Natural killer cell treated with Interleukin-12 subunit alpha and Interleukin-12 subunit beta and Interleukin-15 and Interleukin-18, amount 100 ng/mL, for 72 hours (primary cell): ENCODE measurements at regions not wholly inside any gene's neighbourhood (a gene's known extent, or its start where the extent isn't known, plus 50 kb on each side); places are given as distances from the start of the nearest gene placed in this dataset.

ENCODE experiments used
- ATAC-seq, 2 donors: fragments of 150-1000 bp; cut with Tn5 transposase in 1 of 2; sonication (Bioruptor Pico), chemical (Tn5 transposase) in 1 of 2; 2 replicates each; pipeline ENCODE4 v1.10.0; 2021
- DNase-seq: peaks from one replicate; pipeline ENCODE4 v3.0.0; 2022; ENCODE audit warnings: low spot score
- H3K27ac Mint-ChIP-seq, 2 donors: 1 replicate in 1 of 2; 2 replicates in 1 of 2; pipeline ENCODE4 v1.8.0; 2022; ENCODE audit warnings: mixed read lengths in 2 of 2, mild to moderate bottlenecking in 1 of 2, moderate library complexity in 1 of 2
- H3K27me3 Mint-ChIP-seq, 2 donors: 1 replicate in 1 of 2; 2 replicates in 1 of 2; pipeline ENCODE4 v1.8.0; 2022; ENCODE audit warnings: mixed read lengths in 2 of 2
- H3K36me3 Mint-ChIP-seq: one replicate; pipeline ENCODE4 v1.8.0; 2022; ENCODE audit warnings: mixed read lengths
- H3K4me1 Mint-ChIP-seq, 2 donors: 1 replicate in 1 of 2; 2 replicates in 1 of 2; pipeline ENCODE4 v1.8.0; 2022; ENCODE audit warnings: low read depth in 2 of 2, mixed read lengths in 2 of 2, mild to moderate bottlenecking in 1 of 2
- H3K4me3 Mint-ChIP-seq: one replicate; pipeline ENCODE4 v1.8.0; 2022; ENCODE audit warnings: mixed read lengths
- H3K9me3 Mint-ChIP-seq: 2 replicates; pipeline ENCODE4 v1.8.0; 2022; ENCODE audit warnings: mixed read lengths

- Mint-ChIP-seq H3K9me3 (no peaks in the 10 kb centered on the region), H3K36me3 (no peaks in the 10 kb centered on the region), H3K27me3 (no peaks in the 10 kb centered on the region), H3K27ac (no peak overlapping the region), H3K4me1 (no peaks in the 10 kb centered on the region), H3K4me3 (no peak overlapping the region)
- ATAC-seq, result no peak
- DNase-seq, result no peak
These were observed 278.0 kb upstream of the TBL1XR1 start for GRCh38 chr3:177475356-177475665.

GRCh38 chr3:177476495-177476894, 279.2 kb upstream of the TBL1XR1 start:
- ATAC-seq, result no peak
- H3K27me3 Mint-ChIP-seq, result no peaks in the 10 kb centered on the region
- no peak overlapping the region for H3K27ac Mint-ChIP-seq
- peaks cover 0 to 2% of the 10 kb centered on the region in 2 donors for H3K4me1 Mint-ChIP-seq
- no peaks in the 10 kb centered on the region for H3K36me3 Mint-ChIP-seq
- H3K4me3 Mint-ChIP-seq, result no peak overlapping the region
- no peak for DNase-seq
- H3K9me3 Mint-ChIP-seq, result no peaks in the 10 kb centered on the region

- ATAC-seq, result peak in 1 of 2 donors; percentile 49
These were observed 279.7 kb upstream of the TBL1XR1 start for GRCh38 chr3:177476921-177477435.

GRCh38 chr3:177478170-177478867, 281.0 kb upstream of the TBL1XR1 start:
- H3K27me3 Mint-ChIP-seq, result no peaks in the 10 kb centered on the region
- DNase-seq (no peak), ATAC-seq (no peak)
- no peaks in the 10 kb centered on the region for H3K36me3 Mint-ChIP-seq
- no peak overlapping the region for H3K27ac Mint-ChIP-seq
- H3K9me3 Mint-ChIP-seq, result no peaks in the 10 kb centered on the region
- H3K4me3 Mint-ChIP-seq, result no peak overlapping the region
- H3K4me1 Mint-ChIP-seq, result peaks cover 0 to 2% of the 10 kb centered on the region in 2 donors

More at GRCh38 chr3:177476921-177477435, 279.7 kb upstream of the TBL1XR1 start:
- H3K27ac Mint-ChIP-seq, result no peak overlapping the region
- no peak overlapping the region for H3K4me3 Mint-ChIP-seq
- no peak for DNase-seq
- no peaks in the 10 kb centered on the region for H3K36me3 Mint-ChIP-seq
- peaks cover 0 to 2% of the 10 kb centered on the region in 2 donors for H3K4me1 Mint-ChIP-seq
- no peaks in the 10 kb centered on the region for H3K27me3 Mint-ChIP-seq
- no peaks in the 10 kb centered on the region for H3K9me3 Mint-ChIP-seq

- ATAC-seq (no peak), DNase-seq (no peak)
- Mint-ChIP-seq H3K9me3 (no peaks in the 10 kb centered on the region), H3K4me1 (peaks cover 0 to 2% of the 10 kb centered on the region in 2 donors), H3K36me3 (no peaks in the 10 kb centered on the region), H3K4me3 (no peak overlapping the region), H3K27ac (no peak overlapping the region), H3K27me3 (no peaks in the 10 kb centered on the region)
These were observed 282.3 kb upstream of the TBL1XR1 start for GRCh38 chr3:177479630-177480029.

- no peak for DNase-seq
- no peak for ATAC-seq
- Mint-ChIP-seq H3K4me1 (peaks cover 0 to 2% of the 10 kb centered on the region in 2 donors), H3K36me3 (no peaks in the 10 kb centered on the region), H3K4me3 (no peak overlapping the region), H3K27ac (no peak overlapping the region), H3K9me3 (no peaks in the 10 kb centered on the region), H3K27me3 (no peaks in the 10 kb centered on the region)
These were observed 284.0 kb upstream of the TBL1XR1 start for GRCh38 chr3:177481329-177481728.

GRCh38 chr3:177482048-177482691, 284.9 kb upstream of the TBL1XR1 start:
- no peak for ATAC-seq
- Mint-ChIP-seq H3K27ac (no peak overlapping the region), H3K9me3 (no peaks in the 10 kb centered on the region), H3K36me3 (no peaks in the 10 kb centered on the region), H3K4me3 (no peak overlapping the region), H3K4me1 (peaks cover 0 to 2% of the 10 kb centered on the region in 2 donors), H3K27me3 (no peaks in the 10 kb centered on the region)
- no peak for DNase-seq

- H3K27me3 Mint-ChIP-seq, result no peaks in the 10 kb centered on the region
- no peak for DNase-seq
- H3K4me1 Mint-ChIP-seq, result peaks cover 4 to 7% of the 10 kb centered on the region in 2 donors
- no peak overlapping the region for H3K27ac Mint-ChIP-seq
- no peaks in the 10 kb centered on the region for H3K36me3 Mint-ChIP-seq
- ATAC-seq, result no peak
- no peak overlapping the region for H3K4me3 Mint-ChIP-seq
- no peaks in the 10 kb centered on the region for H3K9me3 Mint-ChIP-seq
These were observed 286.1 kb upstream of the TBL1XR1 start for GRCh38 chr3:177483182-177483967.

- ATAC-seq (no peak), DNase-seq (no peak)
- Mint-ChIP-seq H3K4me1 (peaks cover 13% of the 10 kb centered on the region in 2 donors), H3K36me3 (no peaks in the 10 kb centered on the region), H3K27ac (no peak overlapping the region), H3K9me3 (no peaks in the 10 kb centered on the region), H3K4me3 (no peak overlapping the region), H3K27me3 (no peaks in the 10 kb centered on the region)
These were observed 286.9 kb upstream of the TBL1XR1 start for GRCh38 chr3:177484206-177484605.

GRCh38 chr3:177484926-177485325, 287.6 kb upstream of the TBL1XR1 start:
- Mint-ChIP-seq H3K4me1 (peaks cover 13 to 14% of the 10 kb centered on the region in 2 donors), H3K9me3 (no peaks in the 10 kb centered on the region), H3K27ac (no peak overlapping the region), H3K36me3 (no peaks in the 10 kb centered on the region), H3K4me3 (no peak overlapping the region), H3K27me3 (no peaks in the 10 kb centered on the region)
- DNase-seq (no peak), ATAC-seq (no peak)

- H3K36me3 Mint-ChIP-seq, result no peaks in the 10 kb centered on the region
- H3K27ac Mint-ChIP-seq, result no peak overlapping the region
- H3K4me1 Mint-ChIP-seq, result peaks cover 13 to 15% of the 10 kb centered on the region in 2 donors
- H3K4me3 Mint-ChIP-seq, result no peak overlapping the region
- H3K27me3 Mint-ChIP-seq, result peaks cover 0 to 3% of the 10 kb centered on the region in 2 donors
- DNase-seq (no peak), ATAC-seq (no peak)
- H3K9me3 Mint-ChIP-seq, result no peaks in the 10 kb centered on the region
These were observed 290.4 kb upstream of the TBL1XR1 start for GRCh38 chr3:177487635-177488186.

GRCh38 chr3:177488740-177489139, 291.5 kb upstream of the TBL1XR1 start:
- Mint-ChIP-seq H3K27ac (peak overlapping the region in 1 of 2 donors; percentile 7), H3K4me3 (no peak overlapping the region), H3K4me1 (peaks cover 13 to 15% of the 10 kb centered on the region in 2 donors), H3K9me3 (no peaks in the 10 kb centered on the region), H3K36me3 (no peaks in the 10 kb centered on the region), H3K27me3 (peaks cover 0 to 3% of the 10 kb centered on the region in 2 donors)
- ATAC-seq, result no peak
- DNase-seq, result no peak

GRCh38 chr3:177490626-177491025, 293.3 kb upstream of the TBL1XR1 start:
- H3K9me3 Mint-ChIP-seq, result no peaks in the 10 kb centered on the region
- ATAC-seq (no peak), DNase-seq (no peak)
- no peak overlapping the region for H3K27ac Mint-ChIP-seq
- H3K27me3 Mint-ChIP-seq, result peaks cover 0 to 3% of the 10 kb centered on the region in 2 donors
- peaks cover 13 to 15% of the 10 kb centered on the region in 2 donors for H3K4me1 Mint-ChIP-seq
- no peaks in the 10 kb centered on the region for H3K36me3 Mint-ChIP-seq
- H3K4me3 Mint-ChIP-seq, result no peak overlapping the region
